ENCODE measurements at regions not wholly inside any gene's neighbourhood (a gene's known extent, or its start where the extent isn't known, plus 50 kb on each side); places are given as distances from the start of the nearest gene placed in this dataset.

- TF ChIP-seq CTCF (IDR thresholded peaks at IDR 0.05): no peak
- TF ChIP-seq POLR2A (IDR thresholded peaks at IDR 0.05): no peak
Observed at GRCh38 chr10:123385508-123386080, 231.4 kb downstream of the BUB3 start.

Data from lower leg skin (tissue), 3 donors.